IMR-90 (cell line): ENCODE measurements at regions not wholly inside any gene's neighbourhood (a gene's known extent, or its start where the extent isn't known, plus 50 kb on each side); places are given as distances from the start of the nearest gene placed in this dataset.

ENCODE experiments used
- ATAC-seq: fragments of 200-7000 bp; cut with Tn5 transposase; 2 replicates; pipeline ENCODE4 v1.9.1; 2020; ENCODE audit warnings: low read depth, mild to moderate bottlenecking, moderate library complexity
- BruUV-seq: library from RNA; stranded (reverse); fragments of 400-500 nt; replicated peaks from 2 replicates; lab custom pipeline; 2021; lab: Mats Ljungman, UMichigan
- CTCF ChIA-PET: fragments of 300-600 bp; formaldehyde crosslinking; extraction: SDS; loops from one replicate; lab custom pipeline; 2021; ENCODE audit warnings: antibody characterized with exemption; lab: Yijun Ruan, JAX
- POLR2A ChIA-PET: fragments of 300-600 bp; sonication (Branson Sonifier 250); formaldehyde crosslinking; loops from one replicate; lab custom pipeline; 2022; ENCODE audit warnings: antibody characterized with exemption; ENCODE audit not compliant: unreplicated experiment; lab: Charles Lee
- DNase-seq: peaks from one replicate; pipeline ENCODE4 v3.0.0; 2013
- H2AFZ ChIP-seq: replicated peaks from 2 replicates; pipeline ENCODE3; 2013; ENCODE audit warnings: low read length, mild to moderate bottlenecking; ENCODE audit not compliant: poor library complexity
- H2AK5ac ChIP-seq: 2 replicates; pipeline ENCODE4 v1.6.1; 2013; ENCODE audit warnings: low read depth, low read length, inconsistent platforms
- H2AK9ac ChIP-seq: replicated peaks from 2 replicates; pipeline ENCODE3; 2013; ENCODE audit warnings: mild to moderate bottlenecking, low read depth, low read length, moderate library complexity; ENCODE audit not compliant: poor library complexity
- H2BK120ac ChIP-seq: 2 replicates; pipeline ENCODE4 v1.6.1; 2013; ENCODE audit warnings: low read depth, low read length, inconsistent platforms
- H2BK15ac ChIP-seq: 3 replicates; pipeline ENCODE4 v1.6.1; 2013; ENCODE audit warnings: low read depth, low read length, inconsistent platforms
- H2BK20ac ChIP-seq: 2 replicates; pipeline ENCODE4 v1.6.1; 2013; ENCODE audit warnings: low read depth, mild to moderate bottlenecking, inconsistent platforms, low read length, moderate library complexity
- H2BK5ac ChIP-seq: 2 replicates; pipeline ENCODE4 v1.6.1; 2013; ENCODE audit warnings: mild to moderate bottlenecking, low read depth, low read length, inconsistent platforms; ENCODE audit not compliant: poor library complexity, severe bottlenecking
- H3K14ac ChIP-seq: replicated peaks from 2 replicates; pipeline ENCODE4 v1.6.1; 2013; ENCODE audit warnings: low read depth, low read length, inconsistent platforms
- H3K18ac ChIP-seq: 2 replicates; pipeline ENCODE4 v1.6.1; 2013; ENCODE audit warnings: low read depth, low read length, control low read depth
- H3K23ac ChIP-seq: 2 replicates; pipeline ENCODE4 v1.6.1; 2013; ENCODE audit warnings: low read depth, low read length, inconsistent platforms
- H3K27ac ChIP-seq: 2 replicates; pipeline ENCODE4 v1.5.1; 2013; ENCODE audit warnings: mild to moderate bottlenecking, control low read depth, low read length; ENCODE audit not compliant: insufficient read depth
- H3K27me3 ChIP-seq: 2 replicates; pipeline ENCODE4 v1.6.1; 2013; ENCODE audit warnings: low read length; ENCODE audit not compliant: control insufficient read depth, insufficient read depth
- H3K36me3 ChIP-seq: 2 replicates; pipeline ENCODE4 v1.6.1; 2013; ENCODE audit warnings: low read length, mixed read lengths; ENCODE audit not compliant: control insufficient read depth, insufficient read depth
- H3K4ac ChIP-seq: 2 replicates; pipeline ENCODE4 v1.6.1; 2013; ENCODE audit warnings: low read depth, low read length, inconsistent platforms
- H3K4me1 ChIP-seq: 2 replicates; pipeline ENCODE4 v1.6.1; 2013; ENCODE audit warnings: low read length, mixed read lengths; ENCODE audit not compliant: control insufficient read depth, insufficient read depth
- H3K4me2 ChIP-seq: 2 replicates; pipeline ENCODE4 v1.6.1; 2013; ENCODE audit warnings: low read depth, mild to moderate bottlenecking, control low read depth, low read length, moderate library complexity
- H3K4me3 ChIP-seq: 2 replicates; pipeline ENCODE4 v1.5.1; 2013; ENCODE audit warnings: low read depth, mild to moderate bottlenecking, control low read depth, low read length, moderate library complexity; ENCODE audit not compliant: insufficient read depth
- H3K56ac ChIP-seq: 2 replicates; pipeline ENCODE4 v1.6.1; 2013; ENCODE audit warnings: low read length, inconsistent platforms; ENCODE audit not compliant: insufficient read depth; ENCODE audit errors: extremely low read depth
- H3K79me1 ChIP-seq, 2 experiments: 2 replicates each; pipeline ENCODE4 v1.6.1; 2013; ENCODE audit warnings: low read length in 2 of 2, inconsistent platforms in 1 of 2, low read depth in 1 of 2
- H3K9ac ChIP-seq: 2 replicates; pipeline ENCODE4 v1.6.1; 2013; ENCODE audit warnings: low read depth, low read length, control low read depth
- H3K9me1 ChIP-seq: 2 replicates; pipeline ENCODE4 v1.6.1; 2013; ENCODE audit warnings: low read length, inconsistent platforms; ENCODE audit not compliant: insufficient read depth
- H3K9me3 ChIP-seq: 2 replicates; pipeline ENCODE4 v1.6.1; 2013; ENCODE audit warnings: low read length; ENCODE audit not compliant: control insufficient read depth, insufficient read depth
- H4K20me1 ChIP-seq: 2 replicates; pipeline ENCODE4 v1.6.1; 2013; ENCODE audit warnings: low read length, inconsistent platforms; ENCODE audit not compliant: insufficient read depth
- H4K5ac ChIP-seq: 2 replicates; pipeline ENCODE4 v1.6.1; 2013; ENCODE audit warnings: mild to moderate bottlenecking, low read depth, low read length, control low read depth
- H4K8ac ChIP-seq, 2 experiments: 2 replicates each; pipeline ENCODE4 v1.6.1; 2013; ENCODE audit warnings: low read depth in 2 of 2, low read length in 2 of 2, control low read depth in 1 of 2, inconsistent platforms in 1 of 2
- H4K91ac ChIP-seq: 2 replicates; pipeline ENCODE4 v1.6.1; 2013; ENCODE audit warnings: low read depth, low read length, inconsistent platforms; ENCODE audit not compliant: insufficient read depth
- BHLHE40 ChIP-seq: fragments of 150-350 bp; IDR thresholded peaks from 2 replicates; pipeline ENCODE4 v1.6.1; 2016; ENCODE audit warnings: mild to moderate bottlenecking, low read depth, low read length
- CEBPB ChIP-seq: IDR thresholded peaks from 2 replicates; pipeline ENCODE4 v1.6.1; 2012; ENCODE audit warnings: low read depth, low read length, improper control_type of control experiment
- CHD1 ChIP-seq: IDR thresholded peaks from 2 replicates; pipeline ENCODE4 v1.6.1; 2012; ENCODE audit warnings: low read depth, low read length, improper control_type of control experiment
- CTCF ChIP-seq: conservative IDR thresholded peaks from 2 replicates; pipeline ENCODE4 v1.5.1; 2012; ENCODE audit warnings: mild to moderate bottlenecking, low read depth, low read length, improper control_type of control experiment
- ELK1 ChIP-seq: fragments of 150-350 bp; IDR thresholded peaks from 2 replicates; pipeline ENCODE4 v1.6.1; 2016; ENCODE audit warnings: low read depth, mild to moderate bottlenecking, low read length, moderate library complexity, borderline replicate concordance
- FOS ChIP-seq: fragments of 150-350 bp; IDR thresholded peaks from 2 replicates; pipeline ENCODE4 v1.6.1; 2016; ENCODE audit warnings: low read depth, low read length
- MAFK ChIP-seq: IDR thresholded peaks from 2 replicates; pipeline ENCODE4 v1.6.1; 2012; ENCODE audit warnings: low read depth, low read length, improper control_type of control experiment
- MAZ ChIP-seq: IDR thresholded peaks from 2 replicates; pipeline ENCODE4 v1.6.1; 2012; ENCODE audit warnings: low read depth, mild to moderate bottlenecking, low read length, improper control_type of control experiment, moderate library complexity, borderline replicate concordance
- MXI1 ChIP-seq: IDR thresholded peaks from 2 replicates; pipeline ENCODE4 v1.6.1; 2012; ENCODE audit warnings: low read depth, mild to moderate bottlenecking, low read length, moderate library complexity, borderline replicate concordance
- NFE2L2 ChIP-seq: fragments of 150-350 bp; IDR thresholded peaks from 2 replicates; pipeline ENCODE4 v1.6.1; 2016; ENCODE audit warnings: low read depth, mild to moderate bottlenecking, low read length
- POLR2A ChIP-seq: IDR thresholded peaks from 2 replicates; pipeline ENCODE4 v1.6.1; 2012; ENCODE audit warnings: mild to moderate bottlenecking, low read depth, low read length
- RAD21 ChIP-seq: IDR thresholded peaks from 2 replicates; pipeline ENCODE4 v1.6.1; 2012; ENCODE audit warnings: low read length, improper control_type of control experiment
- RCOR1 ChIP-seq: IDR thresholded peaks from 2 replicates; pipeline ENCODE4 v1.6.1; 2012; ENCODE audit warnings: mild to moderate bottlenecking, low read length, improper control_type of control experiment; ENCODE audit not compliant: insufficient replicate concordance
- RFX5 ChIP-seq: IDR thresholded peaks from 2 replicates; pipeline ENCODE4 v1.8.0; 2012; ENCODE audit warnings: low read depth, mild to moderate bottlenecking, low read length, moderate library complexity
- SMC3 ChIP-seq: fragments of 150-350 bp; IDR thresholded peaks from 2 replicates; pipeline ENCODE4 v1.6.1; 2016; ENCODE audit warnings: low read depth, mild to moderate bottlenecking, antibody characterized with exemption, low read length, moderate library complexity
- USF2 ChIP-seq: fragments of 150-350 bp; IDR thresholded peaks from 2 replicates; pipeline ENCODE4 v1.6.1; 2017; ENCODE audit warnings: mild to moderate bottlenecking, antibody characterized with exemption, low read length, low read depth
- WGBS, 2 experiments: methylation state at CpG; one replicate each; pipeline versions ENCODE4 v1.1.5 to v1.1.7; 2013; ENCODE audit warnings: missing lambda C conversion rate in 2 of 2; ENCODE audit not compliant: insufficient read length in 1 of 2; ENCODE audit errors: extremely low coverage in 2 of 2; 5-methylcytosine and 5-hydroxymethylcytosine counted together
- dilution Hi-C: fragments of 300-500 bp; cut with HindIII; formaldehyde crosslinking; loops from one replicate; pipeline ENCODE4 v1.14.3; 2018; ENCODE audit warnings: low sequenced_read_pairs; ENCODE audit not compliant: unreplicated experiment
- in situ Hi-C: fragments of 300-500 bp; cut with MboI; formaldehyde crosslinking; loops from 3 replicates; pipeline ENCODE4 v1.14.3; 2019; ENCODE audit warnings: low sequenced_read_pairs, inconsistent platforms, mixed read lengths
- intact Hi-C: fragments of 100-400 bp; cut with micrococcal nuclease; formaldehyde crosslinking; loops from 2 replicates; pipeline ENCODE4 v1.10.0; 2022

- Histone ChIP-seq H2AK5ac (no peak overlapping the region), H2AK9ac (no peak overlapping the region), H3K9me3 (no peaks in the 10 kb centered on the region), H2BK15ac (no peak overlapping the region), H2BK20ac (no peak overlapping the region), H2BK5ac (no peak overlapping the region), H3K14ac (no peak overlapping the region), H2AFZ (no peak overlapping the region), H3K4me2 (no peak overlapping the region), H4K91ac (no peak overlapping the region), H3K4me1 (no peaks in the 10 kb centered on the region), H3K9ac (no peak overlapping the region), H3K23ac (no peak overlapping the region), H4K20me1 (no peaks in the 10 kb centered on the region), H3K79me1 (no peaks in the 10 kb centered on the region), H2BK120ac (no peak overlapping the region), H4K8ac (no peak overlapping the region), H3K36me3 (no peaks in the 10 kb centered on the region), H3K56ac (no peak overlapping the region), H3K18ac (no peak overlapping the region), H3K4me3 (no peak overlapping the region), H3K9me1 (no peaks in the 10 kb centered on the region), H4K5ac (no peak overlapping the region), H3K4ac (no peak overlapping the region), H3K27ac (no peak overlapping the region), H3K27me3 (no peaks in the 10 kb centered on the region)
- no peak for ATAC-seq
- in situ Hi-C loops (no loop called here), intact Hi-C loops (no loop called here), dilution Hi-C loops (no loop called here)
- no peak for TF ChIP-seq SMC3
- TF ChIP-seq BHLHE40 = no peak
- TF ChIP-seq MAZ = no peak
- no peak for TF ChIP-seq RFX5
- TF ChIP-seq USF2 = no peak
- TF ChIP-seq ELK1 = no peak
- TF ChIP-seq RCOR1 = no peak
- no peak for TF ChIP-seq CEBPB
- no peak for TF ChIP-seq CHD1
- no peak for TF ChIP-seq MAFK
- TF ChIP-seq NFE2L2 = no peak
- no peak for TF ChIP-seq MXI1
- no peak for TF ChIP-seq CTCF
- TF ChIP-seq RAD21 = no peak
- TF ChIP-seq POLR2A = no peak
- TF ChIP-seq FOS = no peak
- DNase-seq = no peak
- POLR2A ChIA-PET = no interaction called here
- no TSS peak for BruUV-seq
- WGBS, 2 experiments = no CpG with 5 or more reads among the region's 1 CpG
- CTCF ChIA-PET = no interaction called here
Measured at GRCh38 chr6:88443554-88443953, 277.4 kb upstream of the CNR1 start.
